Kasumi-1 (cell line): ENCODE measurements at regions not wholly inside any gene's neighbourhood (a gene's known extent, or its start where the extent isn't known, plus 50 kb on each side); places are given as distances from the start of the nearest gene placed in this dataset.
A peak's percentile ranks its signal among the peaks of the same experiment; 100 is the strongest.

Experiments used
- DNase-seq, 2 experiments: peaks; one replicate each; lab custom pipeline; 2025; lab: John Stamatoyannopoulos, UW

- no peak for DNase-seq
These were observed 626.5 kb upstream of the CHORDC1 start for GRCh38 chr11:90849312-90849711.

GRCh38 chr11:90847268-90847886 lies 624.5 kb upstream of the CHORDC1 start:
- DNase-seq: no peak

GRCh38 chr11:90846628-90847027 lies 623.8 kb upstream of the CHORDC1 start:
- DNase-seq: no peak

GRCh38 chr11:90845799-90846198 lies 623.0 kb upstream of the CHORDC1 start:
- no peak for DNase-seq

- no peak for DNase-seq
These were observed 622.3 kb upstream of the CHORDC1 start for GRCh38 chr11:90845126-90845525.

GRCh38 chr11:90844041-90844440 lies 621.2 kb upstream of the CHORDC1 start:
- no peak for DNase-seq

GRCh38 chr11:90842681-90843080 lies 619.8 kb upstream of the CHORDC1 start:
- no peak for DNase-seq

GRCh38 chr11:90840071-90840470 lies 617.2 kb upstream of the CHORDC1 start:
- DNase-seq: no peak

- no peak for DNase-seq
These were observed 613.2 kb upstream of the CHORDC1 start for GRCh38 chr11:90836031-90836430.

GRCh38 chr11:90823446-90823845 lies 600.6 kb upstream of the CHORDC1 start:
- DNase-seq: no peak

- no peak for DNase-seq
These were observed 600.1 kb upstream of the CHORDC1 start for GRCh38 chr11:90822996-90823395.

- DNase-seq: no peak
These were observed 595.4 kb upstream of the CHORDC1 start for GRCh38 chr11:90818196-90818745.

GRCh38 chr11:90809581-90809980 lies 586.7 kb upstream of the CHORDC1 start:
- no peak for DNase-seq

- no peak for DNase-seq
These were observed 582.3 kb upstream of the CHORDC1 start for GRCh38 chr11:90805172-90805571.

GRCh38 chr11:90803831-90804230 lies 581.0 kb upstream of the CHORDC1 start:
- no peak for DNase-seq

GRCh38 chr11:90803366-90803765 lies 580.5 kb upstream of the CHORDC1 start:
- no peak for DNase-seq

GRCh38 chr11:90798769-90799168 lies 575.9 kb upstream of the CHORDC1 start:
- no peak for DNase-seq

GRCh38 chr11:90795746-90796145 lies 572.9 kb upstream of the CHORDC1 start:
- DNase-seq: no peak

- peak in 1 of 2 experiments; percentile 6 for DNase-seq
These were observed 566.1 kb upstream of the CHORDC1 start for GRCh38 chr11:90788961-90789360.

GRCh38 chr11:90784241-90784814 lies 561.5 kb upstream of the CHORDC1 start:
- DNase-seq: no peak

GRCh38 chr11:90783111-90783510 lies 560.3 kb upstream of the CHORDC1 start:
- no peak for DNase-seq

- no peak for DNase-seq
These were observed 556.2 kb upstream of the CHORDC1 start for GRCh38 chr11:90779098-90779497.

- DNase-seq: no peak
These were observed 552.8 kb upstream of the CHORDC1 start for GRCh38 chr11:90775567-90776165.
